GM12874 (cell line): ENCODE measurements at regions not wholly inside any gene's neighbourhood (a gene's known extent, or its start where the extent isn't known, plus 50 kb on each side); places are given as distances from the start of the nearest gene placed in this dataset.

Experiments
- CTCF ChIP-seq: IDR thresholded peaks from 2 replicates; pipeline ENCODE4 v1.5.1; 2011; ENCODE audit warnings: low read depth, mild to moderate bottlenecking, control low read depth, low read length, moderate library complexity; ENCODE audit not compliant: insufficient read depth

GRCh38 chr14:101071493-101071906 lies 168.0 kb upstream of the RTL1 start:
- no peak for TF ChIP-seq CTCF

GRCh38 chr14:101072070-101072469 lies 168.5 kb upstream of the RTL1 start:
- no peak for TF ChIP-seq CTCF

GRCh38 chr14:101072531-101072930 lies 169.0 kb upstream of the RTL1 start:
- no peak for TF ChIP-seq CTCF

- no peak for TF ChIP-seq CTCF
Observed at GRCh38 chr14:101072945-101073597, 169.5 kb upstream of the RTL1 start.

GRCh38 chr14:101073598-101073965 lies 170.1 kb upstream of the RTL1 start:
- TF ChIP-seq CTCF: no peak

GRCh38 chr14:101074196-101075024 lies 170.9 kb upstream of the RTL1 start:
- no peak for TF ChIP-seq CTCF

GRCh38 chr14:101075025-101075800 lies 171.7 kb upstream of the RTL1 start:
- TF ChIP-seq CTCF: no peak
